K562 (cell line): ENCODE measurements at regions not wholly inside any gene's neighbourhood (a gene's known extent, or its start where the extent isn't known, plus 50 kb on each side); places are given as distances from the start of the nearest gene placed in this dataset.

Source experiments
- CTCF ChIP-seq, 3 experiments: IDR thresholded peaks in 2 of 3; conservative IDR thresholded peaks in 1 of 3; 2 replicates each; pipeline ENCODE4 v1.5.1; 2011 to 2012; ENCODE audit warnings: low read length in 3 of 3, mild to moderate bottlenecking in 3 of 3, control low read depth in 2 of 3, improper control_type of control experiment in 1 of 3, inconsistent platforms in 1 of 3, low read depth in 1 of 3, mixed read lengths in 1 of 3, moderate library complexity in 1 of 3; ENCODE audit not compliant: insufficient read depth in 2 of 3
- RAD21 ChIP-seq, 2 experiments: fragments of 250-450 bp in 1 of 2; fragments of 450-650 bp in 1 of 2; sonication (Bioruptor Pico) in 1 of 2; formaldehyde crosslinking in 1 of 2; IDR thresholded peaks in 1 of 2; conservative IDR thresholded peaks in 1 of 2; 2 replicates each; pipeline versions ENCODE4 v1.4.0 to v1.8.0; 2020 to 2022; ENCODE audit warnings: mild to moderate bottlenecking in 2 of 2, moderate library complexity in 1 of 2
- REST ChIP-seq, 2 experiments: fragments of 450-650 bp; formaldehyde crosslinking in 1 of 2; IDR thresholded peaks; 2 replicates each; pipeline versions ENCODE4 v1.4.0 to v1.6.1; 2014 to 2020; ENCODE audit warnings: mild to moderate bottlenecking in 2 of 2, borderline replicate concordance in 1 of 2, low read depth in 1 of 2
- SP1 ChIP-seq: sonication (generic); formaldehyde crosslinking; IDR thresholded peaks from 2 replicates; pipeline ENCODE4 v1.8.1; 2022; ENCODE audit warnings: mild to moderate bottlenecking, missing genetic modification reagents
- SRF ChIP-seq, 2 experiments: fragments of 250-450, 450-650 bp in 1 of 2; sonication (Bioruptor Pico) in 1 of 2; sonication (generic) in 1 of 2; formaldehyde crosslinking; IDR thresholded peaks; 2 replicates each; pipeline versions ENCODE4 v1.5.0 to v1.5.1; 2020 to 2022; ENCODE audit warnings: mild to moderate bottlenecking in 1 of 2, missing genetic modification reagents in 1 of 2

- peak in 1 of 2 experiments; percentile 57; a peak in 2 of 4 replicates for TF ChIP-seq RAD21 (CRISPR knock-in tag; conservative IDR thresholded peaks at IDR 0.05 in 1 of 2, IDR thresholded peaks at IDR 0.05 in 1 of 2)
- TF ChIP-seq CTCF (IDR thresholded peaks at IDR 0.05 in 2 of 3, conservative IDR thresholded peaks at IDR 0.05 in 1 of 3; ENCODE audit: insufficient read depth in 2 of 3, low read depth in 1 of 3, low read length in 3 of 3): peak; percentile 34 to 49 (median 36); a peak in 4 of 6 replicates
- no peak for TF ChIP-seq SP1 (CRISPR knock-in tag)
- TF ChIP-seq REST (IDR thresholded peaks at IDR 0.05; ENCODE audit: borderline replicate concordance): peak; percentile 18; the same call in 1 of the 2 replicates
- no peak for TF ChIP-seq REST (CRISPR knock-in tag; IDR thresholded peaks at IDR 0.05; ENCODE audit: low read depth)
- TF ChIP-seq SRF (CRISPR knock-in tag; IDR thresholded peaks at IDR 0.05): no peak
Observed at GRCh38 chr1:4060850-4061249, 160.8 kb upstream of the C1orf174 start (continued).
